GM19043 (cell line): ENCODE measurements at regions not wholly inside any gene's neighbourhood (a gene's known extent, or its start where the extent isn't known, plus 50 kb on each side); places are given as distances from the start of the nearest gene placed in this dataset.
A peak's percentile ranks its signal among the peaks of the same experiment; 100 is the strongest.
"Not testable (repeated sequence)": the region's sequence is repeated elsewhere in the genome, so short reads cannot be mapped to it uniquely, and the experiment has no call there.

Experiments
- ATAC-seq: cut with Tn5 transposase; IDR thresholded peaks from one replicate; pipeline ENCODE4 v1.9.1; 2021; ENCODE audit warnings: low read depth; ENCODE audit not compliant: unreplicated experiment

- ATAC-seq = no peak
Observed at GRCh38 chr13:80988391-80989151, 647.6 kb upstream of the SPRY2 start.

DNA sequence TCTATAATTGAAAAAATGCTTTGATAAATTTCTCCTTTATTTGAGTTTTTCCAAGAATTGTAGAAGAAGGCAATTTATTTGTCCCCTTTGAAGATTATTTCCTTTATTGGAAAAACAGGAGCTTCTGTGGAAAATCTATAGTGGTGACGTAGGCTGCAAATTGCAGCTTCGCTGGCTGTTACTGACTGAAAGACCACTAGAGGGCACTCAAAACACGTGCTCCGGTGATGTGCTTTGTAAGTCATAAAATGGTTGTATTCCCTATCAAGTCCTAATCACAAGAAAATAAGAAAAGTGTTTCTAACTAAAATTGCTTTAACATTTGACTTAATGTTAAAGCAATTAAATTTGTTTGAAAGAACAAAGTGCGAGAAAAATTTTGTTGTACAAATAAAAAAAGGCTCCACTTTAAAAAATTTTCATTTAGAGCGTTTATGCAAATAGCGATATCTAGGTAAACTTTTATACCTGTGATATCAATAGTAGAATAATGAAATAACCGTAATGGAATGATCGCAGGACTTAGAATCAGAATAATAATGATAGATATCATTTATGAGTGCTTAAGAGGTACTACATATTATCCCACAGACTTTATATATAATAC lies 638.2 kb upstream of the SPRY2 start:
- peak; percentile 94 for ATAC-seq

- no peak for ATAC-seq
Observed at GRCh38 chr13:80977168-80977567, 636.2 kb upstream of the SPRY2 start.

DNA sequence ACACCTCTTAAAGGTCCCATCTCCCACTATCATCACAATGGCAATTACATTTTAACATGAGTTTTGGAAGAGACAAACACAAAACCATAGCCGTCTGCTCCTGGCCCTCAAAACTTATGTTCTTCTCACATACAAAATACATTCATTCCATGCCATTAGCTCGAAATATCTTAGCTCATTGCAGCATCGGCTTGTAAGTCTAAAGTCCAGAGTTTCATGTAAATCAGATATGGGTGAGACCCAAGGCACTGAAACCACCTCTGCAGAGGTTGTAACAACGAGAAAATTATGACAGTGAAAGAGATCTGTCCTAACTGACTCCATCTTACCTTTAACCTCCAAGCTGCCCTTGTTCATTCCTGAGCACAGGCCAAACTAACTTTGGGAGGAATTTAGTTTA lies 635.0 kb upstream of the SPRY2 start:
- ATAC-seq = no peak

- ATAC-seq = no peak
Observed at GRCh38 chr13:80973721-80974120, 632.8 kb upstream of the SPRY2 start.

DNA sequence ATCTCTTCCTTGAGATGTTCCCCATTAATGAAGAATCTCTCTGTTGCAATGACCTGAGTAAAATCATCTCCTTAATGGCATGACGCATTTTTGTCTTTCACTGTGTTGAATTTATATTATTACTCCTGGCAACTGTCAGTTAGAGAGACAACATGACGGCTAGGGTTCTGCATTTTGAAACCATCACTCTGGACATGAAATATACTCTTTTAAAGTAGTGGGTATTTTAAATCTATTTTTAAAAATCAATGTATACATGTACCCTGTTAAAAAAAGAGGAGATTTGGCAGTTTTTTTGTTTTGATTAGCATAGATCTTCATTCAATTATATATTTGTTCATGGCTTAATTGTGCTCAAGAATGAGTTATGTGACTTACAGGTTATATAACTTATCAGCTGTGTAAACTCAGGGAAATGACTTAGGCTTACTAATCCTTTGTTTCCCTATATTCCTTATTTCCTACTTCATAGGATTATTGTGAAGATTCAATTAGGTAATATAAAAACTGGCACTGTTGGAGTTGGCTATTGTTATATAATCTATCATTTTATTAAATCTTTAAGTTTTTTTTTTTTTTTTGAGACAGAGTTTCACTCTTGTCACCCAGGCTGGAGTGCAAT lies 632.0 kb upstream of the SPRY2 start:
- ATAC-seq = no peak

- ATAC-seq = no peak
Observed at GRCh38 chr13:80965097-80965496, 624.2 kb upstream of the SPRY2 start.

GRCh38 chr13:80962855-80963254 lies 621.9 kb upstream of the SPRY2 start:
- ATAC-seq = no peak

GRCh38 chr13:80962173-80962572 lies 621.2 kb upstream of the SPRY2 start:
- no peak for ATAC-seq

DNA sequence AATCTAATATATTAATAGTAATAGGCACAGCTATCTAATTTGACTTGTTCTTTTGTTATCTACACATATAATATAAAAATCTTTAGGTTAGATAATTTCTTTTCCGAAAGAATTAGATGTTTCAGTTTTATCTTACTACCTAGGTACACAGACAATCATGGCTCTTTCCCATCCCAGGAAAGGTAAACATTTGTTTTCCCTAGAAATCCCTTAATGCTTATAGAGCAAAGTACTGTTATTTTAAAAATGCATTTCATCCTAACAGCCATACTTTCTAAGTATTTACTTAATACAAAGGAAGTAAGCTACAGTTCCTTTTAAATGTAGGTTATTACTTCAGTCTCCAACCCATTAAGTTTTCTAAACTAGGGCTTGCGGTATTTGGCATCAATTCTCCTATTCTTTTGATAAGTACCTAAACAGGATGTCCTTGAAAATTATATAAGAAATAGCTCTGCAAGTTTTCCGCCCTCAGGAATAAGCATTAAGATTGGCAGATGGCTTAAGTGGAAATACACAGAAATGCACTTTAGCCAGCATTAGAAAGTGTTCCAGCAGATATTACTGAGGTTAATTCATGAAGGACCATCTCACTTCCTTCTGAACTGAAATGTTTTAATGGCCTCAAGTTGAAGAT lies 616.2 kb upstream of the SPRY2 start:
- no peak for ATAC-seq

DNA sequence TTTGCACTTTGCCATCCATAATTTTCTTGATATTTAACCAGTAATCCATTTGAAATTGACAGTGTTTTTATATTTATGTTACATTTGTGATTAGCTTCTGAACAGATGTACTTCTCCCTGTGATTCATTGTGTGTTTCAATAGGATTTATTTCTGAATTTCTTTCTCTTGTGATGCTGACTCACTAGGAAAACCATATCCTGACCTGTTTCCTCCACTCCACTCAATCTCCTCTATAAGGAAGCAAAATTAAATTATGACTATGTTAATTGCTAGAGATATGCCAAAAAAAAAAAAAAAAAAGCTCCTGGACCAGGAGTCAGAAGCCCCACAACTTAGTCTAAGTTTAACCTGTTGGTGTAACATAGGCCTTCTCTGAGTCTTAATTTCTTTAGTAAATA lies 614.6 kb upstream of the SPRY2 start:
- no peak for ATAC-seq

DNA sequence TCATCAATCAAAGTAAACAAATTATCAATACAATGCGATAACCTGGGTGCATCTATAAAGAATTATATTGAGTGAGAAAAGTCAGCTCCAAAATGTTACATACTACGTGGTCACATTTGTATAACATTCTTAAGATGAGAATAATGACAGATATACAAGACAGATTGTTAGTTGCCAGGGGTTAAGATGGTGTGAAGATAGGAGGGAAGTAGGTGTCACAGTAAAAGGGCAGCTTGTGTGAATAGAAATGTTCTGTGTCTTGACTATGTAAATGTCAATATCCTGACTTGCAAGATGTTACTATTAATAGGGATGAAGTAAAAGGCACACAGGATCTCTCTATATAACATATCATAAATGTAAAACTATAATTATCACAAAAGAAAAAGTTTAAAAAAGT lies 611.2 kb upstream of the SPRY2 start:
- ATAC-seq = no peak

GRCh38 chr13:80946008-80946802 lies 605.3 kb upstream of the SPRY2 start:
- ATAC-seq = no peak

DNA sequence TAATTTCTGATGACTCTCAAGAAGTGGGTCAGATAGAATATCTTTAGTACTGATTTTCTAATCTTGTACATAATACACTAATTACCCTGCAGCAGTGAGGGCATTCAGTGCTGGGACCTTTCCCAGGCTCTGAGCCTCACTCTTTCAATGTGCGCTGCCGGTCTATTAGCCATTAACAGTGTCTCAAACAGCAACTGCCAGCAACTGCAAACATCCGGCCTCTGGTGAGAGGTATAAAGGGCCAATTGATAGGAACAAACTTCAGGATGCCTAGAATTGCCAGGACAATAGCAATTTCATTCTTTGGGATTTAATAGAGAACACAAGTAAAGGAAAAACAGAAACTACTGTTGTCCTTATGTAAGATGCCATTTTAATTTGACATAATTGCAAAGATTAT lies 604.4 kb upstream of the SPRY2 start:
- no peak for ATAC-seq

- ATAC-seq = no peak
Observed at GRCh38 chr13:80939581-80939980, 598.7 kb upstream of the SPRY2 start.

GRCh38 chr13:80931766-80932165 lies 590.8 kb upstream of the SPRY2 start:
- ATAC-seq = no peak

DNA sequence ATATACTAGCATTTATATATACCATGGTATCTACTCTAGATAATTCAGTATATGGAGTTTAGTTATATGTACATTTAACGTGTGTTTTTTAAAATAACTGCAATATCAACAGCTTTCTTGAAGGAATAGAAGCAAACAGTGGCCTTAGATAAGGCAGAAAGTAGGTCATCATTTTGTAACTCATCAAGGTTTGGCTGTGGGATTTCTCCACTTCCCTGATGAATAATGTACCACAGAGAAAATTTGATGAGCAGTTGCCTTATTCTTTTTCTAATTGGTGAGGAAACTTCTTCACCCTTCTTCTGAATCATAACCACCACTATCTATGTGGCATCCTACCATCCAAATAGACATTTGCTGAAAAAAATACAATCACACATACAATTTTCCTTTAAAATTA lies 590.2 kb upstream of the SPRY2 start:
- ATAC-seq = no peak

DNA sequence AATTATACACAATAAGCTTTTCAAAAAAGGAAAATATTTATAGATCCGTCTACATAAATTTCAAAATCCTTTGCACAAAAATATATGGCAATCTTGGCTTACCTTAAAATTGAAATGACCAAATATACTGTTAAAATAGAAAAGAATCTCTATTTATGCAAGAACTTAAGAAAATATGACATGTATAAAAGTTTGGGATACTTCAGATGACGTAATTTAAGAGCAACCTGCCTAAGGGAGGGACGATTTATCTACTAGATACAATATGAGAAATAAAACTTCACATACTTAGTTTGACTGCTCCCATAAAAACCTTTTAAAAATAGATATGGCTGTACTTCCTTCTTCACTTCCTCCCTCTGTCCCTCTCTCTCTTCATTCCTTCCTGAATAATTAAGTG lies 587.3 kb upstream of the SPRY2 start:
- ATAC-seq = no peak

GRCh38 chr13:80926024-80926423 lies 585.1 kb upstream of the SPRY2 start:
- not testable (repeated sequence) for ATAC-seq

DNA sequence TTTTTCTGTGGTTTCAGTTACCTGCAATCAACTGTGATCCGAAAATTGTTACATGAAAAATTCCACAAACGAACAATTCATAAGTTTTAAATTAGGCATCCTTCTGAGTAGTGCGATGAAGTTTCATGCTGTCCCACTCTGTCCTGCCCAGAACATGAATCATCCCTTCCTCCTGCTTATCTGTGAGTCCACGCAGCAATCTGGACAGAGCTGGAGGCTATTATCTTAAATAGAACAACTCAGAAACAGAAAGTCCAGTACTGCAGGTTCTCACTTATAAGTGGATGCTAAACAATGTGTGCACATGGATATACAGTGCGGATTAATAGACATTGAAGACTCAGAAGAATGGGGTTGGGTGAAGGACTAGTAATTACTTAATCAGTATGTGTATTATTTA lies 583.7 kb upstream of the SPRY2 start:
- no peak for ATAC-seq

- ATAC-seq = no peak
Observed at GRCh38 chr13:80923907-80924306, 583.0 kb upstream of the SPRY2 start.
